Ovary (tissue), 7 donors: ENCODE measurements at regions not wholly inside any gene's neighbourhood (a gene's known extent, or its start where the extent isn't known, plus 50 kb on each side); places are given as distances from the start of the nearest gene placed in this dataset.

Source experiments
- DNase-seq, 5 donors: peaks; one replicate each; pipeline ENCODE4 v3.0.0-alpha.2; 2019 to 2020
- H3K27ac ChIP-seq, 2 donors: fragments of 200-600 bp; one replicate each; pipeline versions ENCODE4 v1.5.1 to v1.8.0; 2019 to 2022
- H3K27me3 ChIP-seq: fragments of 200-600 bp; one replicate; pipeline ENCODE4 v1.8.0; 2022
- H3K36me3 ChIP-seq: fragments of 200-600 bp; sonication (generic); one replicate; pipeline ENCODE4 v1.5.1; 2019
- H3K4me1 ChIP-seq: one replicate; pipeline ENCODE4 v1.8.1; 2013; ENCODE audit warnings: mild to moderate bottlenecking, moderate library complexity; ENCODE audit not compliant: insufficient read depth
- H3K4me3 ChIP-seq: fragments of 200-600 bp; sonication (generic); one replicate; pipeline ENCODE4 v1.5.1; 2017
- H3K9me3 ChIP-seq, 2 donors: fragments of 200-600 bp in 1 of 2; sonication (generic) in 1 of 2; one replicate each; pipeline versions ENCODE4 v1.5.1 to v1.8.1; 2013 to 2019; ENCODE audit warnings: mild to moderate bottlenecking in 1 of 2, moderate library complexity in 1 of 2
- EP300 ChIP-seq: sonication (generic); formaldehyde crosslinking; IDR thresholded peaks from one replicate; pipeline ENCODE4 v1.6.1; 2017; ENCODE audit warnings: antibody characterized with exemption
- POLR2A ChIP-seq: fragments of 450-650 bp; IDR thresholded peaks from one replicate; pipeline ENCODE4 v1.6.1; 2017; ENCODE audit warnings: antibody characterized with exemption, mild to moderate bottlenecking, moderate library complexity
- WGBS, 3 donors: extraction: QIAGEN DNeasy Blood & Tissue Kit in 1 of 3; methylation state at CpG; one replicate each; pipeline versions ENCODE4 v1.1.5 to v1.1.7; 2013 to 2017; 5-methylcytosine and 5-hydroxymethylcytosine counted together
- intact Hi-C, 4 donors: fragments of 100-400 bp; cut with DNase I; formaldehyde crosslinking; loops; one replicate each; pipeline versions ENCODE4 v1.11.0 to v1.15.1; 2022 to 2023
- TF ChIP-seq, protein P1 (sequence below), 3 donors: fragments of 450-650 bp in 2 of 3; fragments of 200-600 bp in 1 of 3; IDR thresholded peaks; one replicate each; pipeline versions ENCODE4 v1.5.1 to v1.8.0; 2016 to 2022; ENCODE audit warnings: antibody characterized with exemption in 3 of 3, mild to moderate bottlenecking in 1 of 3
- donor health status: DM: no; HTN: no; CAD: no; lungs with moderate emphysema.
- donor health status: DM: no; HTN: no; CAD: no.
- donor health status: Bipolar disorder and iron deficiency.
- donor health status: DM: no; HTN: no; CAD: no.
- donor health status: DM: yes; HTN: yes; CAD: no.

DNA sequence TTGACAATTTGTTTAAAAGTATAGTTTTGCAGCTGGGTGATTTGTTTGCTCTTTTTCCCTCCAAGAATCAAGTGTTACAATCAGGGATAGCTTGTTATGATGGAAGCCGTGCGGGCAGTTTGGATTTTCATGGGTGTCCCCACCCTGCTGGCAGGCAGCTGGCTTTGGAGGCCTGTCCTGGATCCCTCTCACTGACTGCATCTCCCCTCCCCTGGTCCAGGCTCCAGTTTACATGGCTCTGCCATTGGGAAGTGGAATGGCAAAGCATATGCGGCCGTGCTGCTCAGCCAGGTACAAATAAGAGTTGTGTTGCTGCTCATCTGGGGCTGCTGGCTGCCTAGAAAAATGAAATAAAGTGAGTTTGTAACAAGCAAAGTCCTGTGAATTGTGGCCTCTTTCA is 76.0 kb downstream of the CXCL12 start:
- intact Hi-C loops, result no loop called here
- DNase-seq, result no peak
- WGBS, 3 donors, result 91 to 93% (median 93%) methylated on average over 4 of the region's 4 CpGs

DNA sequence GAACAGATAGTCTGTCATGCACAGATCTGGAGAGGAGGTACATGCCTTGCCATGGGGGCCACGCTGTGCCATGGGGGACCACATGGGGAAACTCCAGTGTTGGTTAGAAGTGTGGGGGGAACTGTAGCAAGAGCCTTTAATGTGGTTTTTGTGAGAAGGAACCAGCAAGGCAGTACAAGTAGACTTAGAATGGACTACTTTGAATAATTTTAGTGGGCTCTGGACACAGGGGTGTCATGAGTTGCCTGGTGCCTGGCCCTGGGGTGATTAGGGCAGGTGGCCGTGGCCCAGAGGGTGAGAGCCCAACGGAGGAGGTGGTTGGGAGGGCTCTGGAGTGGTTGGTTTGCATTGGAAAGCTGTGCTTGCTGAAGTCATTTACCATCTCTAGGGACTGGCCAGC is 77.2 kb downstream of the CXCL12 start:
- intact Hi-C loops, result no loop called here
- H3K9me3 ChIP-seq, result no peaks in the 10 kb centered on the region
- H3K27me3 ChIP-seq, result no peaks in the 10 kb centered on the region
- 90 to 94% (median 92%) methylated on average over 3 of the region's 3 CpGs for WGBS, 3 donors
- no peak overlapping the region for H3K4me3 ChIP-seq
- TF ChIP-seq, protein P1, sequence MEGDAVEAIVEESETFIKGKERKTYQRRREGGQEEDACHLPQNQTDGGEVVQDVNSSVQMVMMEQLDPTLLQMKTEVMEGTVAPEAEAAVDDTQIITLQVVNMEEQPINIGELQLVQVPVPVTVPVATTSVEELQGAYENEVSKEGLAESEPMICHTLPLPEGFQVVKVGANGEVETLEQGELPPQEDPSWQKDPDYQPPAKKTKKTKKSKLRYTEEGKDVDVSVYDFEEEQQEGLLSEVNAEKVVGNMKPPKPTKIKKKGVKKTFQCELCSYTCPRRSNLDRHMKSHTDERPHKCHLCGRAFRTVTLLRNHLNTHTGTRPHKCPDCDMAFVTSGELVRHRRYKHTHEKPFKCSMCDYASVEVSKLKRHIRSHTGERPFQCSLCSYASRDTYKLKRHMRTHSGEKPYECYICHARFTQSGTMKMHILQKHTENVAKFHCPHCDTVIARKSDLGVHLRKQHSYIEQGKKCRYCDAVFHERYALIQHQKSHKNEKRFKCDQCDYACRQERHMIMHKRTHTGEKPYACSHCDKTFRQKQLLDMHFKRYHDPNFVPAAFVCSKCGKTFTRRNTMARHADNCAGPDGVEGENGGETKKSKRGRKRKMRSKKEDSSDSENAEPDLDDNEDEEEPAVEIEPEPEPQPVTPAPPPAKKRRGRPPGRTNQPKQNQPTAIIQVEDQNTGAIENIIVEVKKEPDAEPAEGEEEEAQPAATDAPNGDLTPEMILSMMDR (IDR thresholded peaks at IDR 0.05), result no peak
- TF ChIP-seq EP300 (no peak), POLR2A (no peak)
- no peaks in the 10 kb centered on the region for H3K36me3 ChIP-seq
- H3K4me1 ChIP-seq, result peaks cover 6% of the 10 kb centered on the region
- H3K27ac ChIP-seq, result no peak overlapping the region
- no peak for DNase-seq

More for the DNA sequence above, 76.0 kb downstream of the CXCL12 start:
- H3K9me3 ChIP-seq, result no peaks in the 10 kb centered on the region
- H3K4me3 ChIP-seq, result no peak overlapping the region
- peaks cover 6% of the 10 kb centered on the region for H3K4me1 ChIP-seq
- no peak for TF ChIP-seq POLR2A
- TF ChIP-seq, protein P1 (IDR thresholded peaks at IDR 0.05), result no peak
- no peak for TF ChIP-seq EP300
- H3K36me3 ChIP-seq, result no peaks in the 10 kb centered on the region
- H3K27ac ChIP-seq, result no peak overlapping the region
- H3K27me3 ChIP-seq, result no peaks in the 10 kb centered on the region

DNA sequence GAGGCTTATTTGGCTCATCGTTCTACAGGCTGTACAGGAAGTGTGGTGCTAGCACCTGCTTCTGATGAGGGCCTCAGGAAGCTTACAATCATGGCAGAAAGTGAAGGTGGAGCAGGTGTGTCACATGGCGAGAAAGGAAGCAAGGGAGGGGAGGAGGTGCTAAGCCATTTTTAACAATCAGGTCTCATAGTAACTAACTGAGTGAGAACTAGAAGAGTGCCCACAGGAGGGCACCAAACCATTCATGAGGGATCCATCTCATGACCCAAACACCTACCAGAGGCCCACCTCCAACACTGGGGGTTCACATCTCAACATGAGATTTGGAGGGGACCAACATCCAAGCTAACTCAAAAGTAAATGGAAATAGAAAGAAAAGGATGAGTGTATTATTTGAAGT is 78.1 kb downstream of the CXCL12 start:
- H3K27me3 ChIP-seq, result no peaks in the 10 kb centered on the region
- WGBS, 3 donors, result 84 to 92% (median 89%) methylated on average over 2 of the region's 2 CpGs
- no peaks in the 10 kb centered on the region for H3K9me3 ChIP-seq
- intact Hi-C loops, result no loop called here
- H3K4me1 ChIP-seq, result peaks cover 6% of the 10 kb centered on the region
- TF ChIP-seq POLR2A (no peak), EP300 (no peak)
- TF ChIP-seq, protein P1 (IDR thresholded peaks at IDR 0.05), result no peak
- no peaks in the 10 kb centered on the region for H3K36me3 ChIP-seq
- H3K4me3 ChIP-seq, result no peak overlapping the region
- no peak for DNase-seq
- H3K27ac ChIP-seq, result no peak overlapping the region

DNA sequence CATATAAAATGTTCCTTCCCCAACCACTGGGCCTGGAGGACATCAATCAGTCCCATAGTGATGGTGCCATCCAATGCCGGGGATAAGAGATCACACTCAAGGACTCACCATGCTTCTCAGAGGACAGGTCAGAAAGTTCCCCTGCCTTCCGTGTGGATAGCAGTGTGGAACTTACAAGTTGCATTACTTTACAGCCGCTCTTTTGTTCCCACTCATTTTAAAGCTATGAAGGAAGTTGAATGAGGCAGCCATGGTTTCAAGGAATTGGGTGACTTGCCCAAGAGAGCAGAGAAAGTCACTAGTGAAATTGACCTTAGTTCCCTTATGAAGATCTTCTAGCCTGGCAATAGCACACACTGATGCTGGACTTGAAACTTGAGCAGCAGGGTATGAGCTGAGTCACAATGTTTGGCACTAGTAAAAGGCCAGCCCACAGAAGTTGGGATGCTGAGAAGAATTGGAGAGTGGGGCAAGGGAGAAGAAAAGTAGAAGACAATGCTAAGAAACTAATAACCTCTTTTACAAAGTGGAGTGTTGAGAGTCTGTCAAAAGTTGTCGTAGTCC is 78.7 kb downstream of the CXCL12 start:
- TF ChIP-seq, protein P1 (IDR thresholded peaks at IDR 0.05), result no peak
- TF ChIP-seq EP300 (no peak), POLR2A (no peak)
- Histone ChIP-seq H3K4me1 (peaks cover 5% of the 10 kb centered on the region), H3K9me3 (no peaks in the 10 kb centered on the region), H3K36me3 (no peaks in the 10 kb centered on the region), H3K27ac (no peak overlapping the region), H3K4me3 (no peak overlapping the region), H3K27me3 (no peaks in the 10 kb centered on the region)
- DNase-seq, result no peak
- intact Hi-C loops, result no loop called here
- 46 to 60% (median 48%) methylated on average over 4 of the region's 4 CpGs for WGBS, 3 donors
